CD4-positive, alpha-beta T cell (primary cell): ENCODE measurements at regions not wholly inside any gene's neighbourhood (a gene's known extent, or its start where the extent isn't known, plus 50 kb on each side); places are given as distances from the start of the nearest gene placed in this dataset.

Experiments
- ATAC-seq: fragments of 200-7000 bp; cut with Tn5 transposase; one replicate; pipeline ENCODE4 v1.10.0; 2022; ENCODE audit warnings: mild to moderate bottlenecking; ENCODE audit not compliant: poor library complexity
- CTCF ChIA-PET: fragments of 350-600 bp; sonication (Branson Sonifier 250); formaldehyde crosslinking; loops from one replicate; lab custom pipeline; 2021; ENCODE audit warnings: antibody characterized with exemption, inconsistent platforms; lab: Charles Lee
- POLR2A ChIA-PET: fragments of 350-600 bp; sonication (Branson Sonifier 250); formaldehyde crosslinking; loops from one replicate; lab custom pipeline; 2021; ENCODE audit warnings: antibody characterized with exemption, inconsistent platforms; lab: Charles Lee
- DNase-seq, 14 experiments: peaks; one replicate each; pipeline ENCODE4 v3.0.0-alpha.2; 2013 to 2020; ENCODE audit warnings: mixed read lengths in 2 of 14
- H3K27ac ChIP-seq, 2 donors: one replicate each; pipeline versions ENCODE4 v1.5.1 to v1.7.0; 2013; ENCODE audit warnings: low read length in 2 of 2, low read depth in 1 of 2, mild to moderate bottlenecking in 1 of 2
- H3K27me3 ChIP-seq, 2 experiments: 1 replicate in 1 of 2; 2 replicates in 1 of 2; pipeline versions ENCODE4 v1.6.1 to v1.7.0; 2013; ENCODE audit warnings: low read length in 2 of 2, control low read depth in 1 of 2, mild to moderate bottlenecking in 1 of 2, moderate library complexity in 1 of 2; ENCODE audit not compliant: insufficient read depth in 2 of 2, control insufficient read depth in 1 of 2
- H3K36me3 ChIP-seq: one replicate; pipeline ENCODE4 v1.6.1; 2013; ENCODE audit warnings: low read length, control low read depth; ENCODE audit not compliant: insufficient read depth
- H3K4me1 ChIP-seq: one replicate; pipeline ENCODE4 v1.6.1; 2013; ENCODE audit warnings: low read length, control low read depth; ENCODE audit not compliant: insufficient read depth
- H3K4me3 ChIP-seq: one replicate; pipeline ENCODE4 v1.5.1; 2013; ENCODE audit warnings: mild to moderate bottlenecking, low read length, moderate library complexity
- H3K9me3 ChIP-seq, 2 experiments: 1 replicate in 1 of 2; 2 replicates in 1 of 2; pipeline versions ENCODE4 v1.6.1 to v1.7.0; 2013; ENCODE audit warnings: low read length in 2 of 2, mild to moderate bottlenecking in 2 of 2, control low read depth in 1 of 2, moderate library complexity in 1 of 2; ENCODE audit not compliant: control insufficient read depth in 1 of 2, insufficient read depth in 1 of 2
- H3K27ac Mint-ChIP-seq: one replicate; pipeline ENCODE4 v1.8.0; 2020; ENCODE audit warnings: mixed read lengths
- H3K27me3 Mint-ChIP-seq: one replicate; pipeline ENCODE4 v1.8.0; 2021; ENCODE audit warnings: mixed read lengths
- H3K36me3 Mint-ChIP-seq: one replicate; pipeline ENCODE4 v1.8.0; 2021; ENCODE audit warnings: low read depth, mixed read lengths
- H3K4me1 Mint-ChIP-seq: one replicate; pipeline ENCODE4 v1.8.0; 2021; ENCODE audit warnings: low read depth, mixed read lengths
- H3K4me3 Mint-ChIP-seq: one replicate; pipeline ENCODE4 v1.8.0; 2020; ENCODE audit warnings: mild to moderate bottlenecking, mixed read lengths
- H3K9me3 Mint-ChIP-seq: one replicate; pipeline ENCODE4 v1.8.0; 2020; ENCODE audit warnings: mixed read lengths
- CTCF ChIP-seq: fragments of 200-600 bp; IDR thresholded peaks from one replicate; pipeline ENCODE4 v1.8.0; 2022; ENCODE audit warnings: antibody characterized with exemption, mild to moderate bottlenecking
- intact Hi-C, 2 experiments: fragments of 100-400 bp; cut with DNase I in 1 of 2; cut with micrococcal nuclease in 1 of 2; formaldehyde crosslinking; loops; one replicate each; pipeline versions ENCODE4 v1.15.1 to v1.9.0; 2023 to 2025; cut with DNase I, micrococcal nuclease

- Histone ChIP-seq H3K4me1 (peaks cover 15% of the 10 kb centered on the region), H3K27me3 (no peaks in the 10 kb centered on the region), H3K27ac (peak overlapping the region; percentile 39 to 76), H3K4me3 (peak overlapping the region; percentile 84), H3K9me3 (no peaks in the 10 kb centered on the region), H3K36me3 (no peaks in the 10 kb centered on the region)
- no peaks in the 10 kb centered on the region for H3K36me3 Mint-ChIP-seq
- DNase-seq (peak in 2 of 14 experiments; percentile 39 to 43), ATAC-seq (no peak)
- ChIA-PET CTCF (no interaction called here), POLR2A (interaction anchor here (0.6 to 3.2 kb wide), 4 partner anchors 23 to 434 kb away, joined by 3 to 12 read pairs (median 5); no protein-coding TSS in a partner anchor)
- peaks cover 16% of the 10 kb centered on the region for H3K4me1 Mint-ChIP-seq
- H3K9me3 Mint-ChIP-seq = no peaks in the 10 kb centered on the region
- H3K27me3 Mint-ChIP-seq = no peaks in the 10 kb centered on the region
- TF ChIP-seq CTCF = no peak
- H3K4me3 Mint-ChIP-seq = peak overlapping the region; percentile 84
- intact Hi-C loops = loop anchor here (2.0 to 10.0 kb wide), 7 partner anchors 132 to 981 kb away; partner anchors contain the start of genes GPALPP1 (in 1 of the 2), GTF2F2 (in 1 of the 2), NUFIP1 (in 1 of the 2) and TSC22D1 (in 1 of the 2)
- H3K27ac Mint-ChIP-seq = peak overlapping the region; percentile 77
Measured at GRCh38 chr13:44140888-44141724, 232.5 kb upstream of the SERP2 start.

GRCh38 chr13:44141725-44142539 lies 231.7 kb upstream of the SERP2 start:
- peak overlapping the region; percentile 84 for H3K4me3 ChIP-seq
- H3K9me3 Mint-ChIP-seq = no peaks in the 10 kb centered on the region
- POLR2A ChIA-PET = interaction anchor here (0.6 to 3.2 kb wide), 4 partner anchors 24 to 433 kb away, joined by 3 to 12 read pairs (median 5); no protein-coding TSS in a partner anchor

More at GRCh38 chr13:44141725-44142539, 231.7 kb upstream of the SERP2 start:
- intact Hi-C loops = loop anchor here (1.0 to 10.0 kb wide), 8 partner anchors 131 to 980 kb away; partner anchors contain the start of genes GPALPP1 (in 1 of the 2), GTF2F2 (in 1 of the 2), NUFIP1 (in 1 of the 2) and TSC22D1 (in 1 of the 2)
- CTCF ChIA-PET = no interaction called here
- no peaks in the 10 kb centered on the region for H3K36me3 ChIP-seq
- peak overlapping the region; percentile 77 for H3K27ac Mint-ChIP-seq
- no peak for TF ChIP-seq CTCF
- H3K4me1 Mint-ChIP-seq = peaks cover 16% of the 10 kb centered on the region
- DNase-seq = peak; percentile 76 to 95 (median 90)
- ATAC-seq = peak; percentile 96
- H3K36me3 Mint-ChIP-seq = no peaks in the 10 kb centered on the region
- H3K27me3 Mint-ChIP-seq = no peaks in the 10 kb centered on the region
- H3K4me3 Mint-ChIP-seq = peak overlapping the region; percentile 93
- no peaks in the 10 kb centered on the region for H3K27me3 ChIP-seq
- H3K4me1 ChIP-seq = peaks cover 15% of the 10 kb centered on the region
- peak overlapping the region; percentile 48 to 76 for H3K27ac ChIP-seq
- H3K9me3 ChIP-seq = no peaks in the 10 kb centered on the region
